ENCODE measurements at regions not wholly inside any gene's neighbourhood (a gene's known extent, or its start where the extent isn't known, plus 50 kb on each side); places are given as distances from the start of the nearest gene placed in this dataset.

- peaks cover 80% of the 10 kb centered on the region for H3K27me3 Mint-ChIP-seq
- no peaks in the 10 kb centered on the region for H3K9me3 ChIP-seq (ENCODE audit: control insufficient read depth, low read length, poor library complexity, severe bottlenecking)
- peaks cover 5% of the 10 kb centered on the region for H3K36me3 Mint-ChIP-seq (ENCODE audit: low read depth)
- H3K27ac Mint-ChIP-seq = no peak overlapping the region
- ATAC-seq (no peak), DNase-seq (no peak)
- H3K4me3 Mint-ChIP-seq = no peak overlapping the region
- H3K4me1 Mint-ChIP-seq = no peaks in the 10 kb centered on the region
Observed at GRCh38 chr11:119943298-119943655, 194.6 kb downstream of the TRIM29 start.

- H3K27me3 Mint-ChIP-seq = peaks cover 75% of the 10 kb centered on the region
- DNase-seq = no peak
- H3K4me1 Mint-ChIP-seq = no peaks in the 10 kb centered on the region
- no peak overlapping the region for H3K4me3 Mint-ChIP-seq
- ATAC-seq = no peak
- no peak overlapping the region for H3K27ac Mint-ChIP-seq
- H3K36me3 Mint-ChIP-seq (ENCODE audit: low read depth) = peaks cover 5% of the 10 kb centered on the region
- no peaks in the 10 kb centered on the region for H3K9me3 ChIP-seq (ENCODE audit: control insufficient read depth, low read length, poor library complexity, severe bottlenecking)
Observed at GRCh38 chr11:119942583-119943297, 195.2 kb downstream of the TRIM29 start.

- Mint-ChIP-seq H3K4me3 (no peak overlapping the region), H3K27ac (no peak overlapping the region), H3K36me3 (ENCODE audit: low read depth) (peaks cover 5% of the 10 kb centered on the region), H3K4me1 (no peaks in the 10 kb centered on the region), H3K27me3 (peaks cover 68% of the 10 kb centered on the region)
- DNase-seq (no peak), ATAC-seq (no peak)
- no peaks in the 10 kb centered on the region for H3K9me3 ChIP-seq (ENCODE audit: control insufficient read depth, low read length, poor library complexity, severe bottlenecking)
Observed at GRCh38 chr11:119941636-119942411, 196.1 kb downstream of the TRIM29 start.

- Mint-ChIP-seq H3K27me3 (peaks cover 71% of the 10 kb centered on the region), H3K27ac (no peak overlapping the region), H3K36me3 (ENCODE audit: low read depth) (peaks cover 5% of the 10 kb centered on the region), H3K4me1 (no peaks in the 10 kb centered on the region), H3K4me3 (no peak overlapping the region)
- DNase-seq = no peak
- H3K9me3 ChIP-seq (ENCODE audit: control insufficient read depth, low read length, poor library complexity, severe bottlenecking) = no peaks in the 10 kb centered on the region
- no peak for ATAC-seq
Observed at GRCh38 chr11:119941171-119941570, 196.7 kb downstream of the TRIM29 start.

GRCh38 chr11:119940401-119940976 lies 197.4 kb downstream of the TRIM29 start:
- Mint-ChIP-seq H3K36me3 (ENCODE audit: low read depth) (peaks cover 5% of the 10 kb centered on the region), H3K4me3 (no peak overlapping the region), H3K27me3 (peaks cover 68% of the 10 kb centered on the region), H3K27ac (no peak overlapping the region), H3K4me1 (no peaks in the 10 kb centered on the region)
- ATAC-seq = no peak
- no peaks in the 10 kb centered on the region for H3K9me3 ChIP-seq (ENCODE audit: control insufficient read depth, low read length, poor library complexity, severe bottlenecking)
- no peak for DNase-seq

GRCh38 chr11:119937412-119937811 lies 200.5 kb downstream of the TRIM29 start:
- ATAC-seq = no peak
- H3K4me1 Mint-ChIP-seq = no peaks in the 10 kb centered on the region
- H3K9me3 ChIP-seq (ENCODE audit: control insufficient read depth, low read length, poor library complexity, severe bottlenecking) = no peaks in the 10 kb centered on the region
- no peak overlapping the region for H3K4me3 Mint-ChIP-seq
- H3K27me3 Mint-ChIP-seq = peaks cover 62% of the 10 kb centered on the region
- no peak overlapping the region for H3K27ac Mint-ChIP-seq
- H3K36me3 Mint-ChIP-seq (ENCODE audit: low read depth) = no peaks in the 10 kb centered on the region
- no peak for DNase-seq

- H3K9me3 ChIP-seq (ENCODE audit: control insufficient read depth, low read length, poor library complexity, severe bottlenecking) = no peaks in the 10 kb centered on the region
- ATAC-seq = no peak
- no peak overlapping the region for H3K4me3 Mint-ChIP-seq
- no peak overlapping the region for H3K27ac Mint-ChIP-seq
- H3K27me3 Mint-ChIP-seq = peaks cover 61% of the 10 kb centered on the region
- no peaks in the 10 kb centered on the region for H3K4me1 Mint-ChIP-seq
- no peak for DNase-seq
- H3K36me3 Mint-ChIP-seq (ENCODE audit: low read depth) = no peaks in the 10 kb centered on the region
Observed at GRCh38 chr11:119936426-119936825, 201.5 kb downstream of the TRIM29 start.

- no peak for DNase-seq
- H3K4me1 Mint-ChIP-seq = no peaks in the 10 kb centered on the region
- no peak overlapping the region for H3K4me3 Mint-ChIP-seq
- no peaks in the 10 kb centered on the region for H3K36me3 Mint-ChIP-seq (ENCODE audit: low read depth)
- H3K9me3 ChIP-seq (ENCODE audit: control insufficient read depth, low read length, poor library complexity, severe bottlenecking) = no peaks in the 10 kb centered on the region
- no peak for ATAC-seq
- H3K27me3 Mint-ChIP-seq = peaks cover 61% of the 10 kb centered on the region
- H3K27ac Mint-ChIP-seq = no peak overlapping the region
Observed at GRCh38 chr11:119935349-119935925, 202.5 kb downstream of the TRIM29 start.

GRCh38 chr11:119934866-119935265 lies 203.0 kb downstream of the TRIM29 start:
- no peak overlapping the region for H3K4me3 Mint-ChIP-seq
- peaks cover 61% of the 10 kb centered on the region for H3K27me3 Mint-ChIP-seq
- DNase-seq = no peak
- no peaks in the 10 kb centered on the region for H3K36me3 Mint-ChIP-seq (ENCODE audit: low read depth)
- H3K27ac Mint-ChIP-seq = no peak overlapping the region
- no peaks in the 10 kb centered on the region for H3K9me3 ChIP-seq (ENCODE audit: control insufficient read depth, low read length, poor library complexity, severe bottlenecking)
- H3K4me1 Mint-ChIP-seq = no peaks in the 10 kb centered on the region
- no peak for ATAC-seq

- DNase-seq (no peak), ATAC-seq (no peak)
- Mint-ChIP-seq H3K36me3 (ENCODE audit: low read depth) (no peaks in the 10 kb centered on the region), H3K4me1 (no peaks in the 10 kb centered on the region), H3K27me3 (peaks cover 57% of the 10 kb centered on the region), H3K27ac (no peak overlapping the region), H3K4me3 (no peak overlapping the region)
- no peaks in the 10 kb centered on the region for H3K9me3 ChIP-seq (ENCODE audit: control insufficient read depth, low read length, poor library complexity, severe bottlenecking)
Observed at GRCh38 chr11:119934267-119934666, 203.6 kb downstream of the TRIM29 start.

- H3K27me3 Mint-ChIP-seq = peaks cover 51% of the 10 kb centered on the region
- no peak for DNase-seq
- no peaks in the 10 kb centered on the region for H3K4me1 Mint-ChIP-seq
- H3K4me3 Mint-ChIP-seq = no peak overlapping the region
- no peak overlapping the region for H3K27ac Mint-ChIP-seq
- no peaks in the 10 kb centered on the region for H3K36me3 Mint-ChIP-seq (ENCODE audit: low read depth)
- ATAC-seq = no peak
- H3K9me3 ChIP-seq (ENCODE audit: control insufficient read depth, low read length, poor library complexity, severe bottlenecking) = no peaks in the 10 kb centered on the region
Observed at GRCh38 chr11:119933584-119933983, 204.3 kb downstream of the TRIM29 start.

GRCh38 chr11:119932828-119933562 lies 204.0 kb upstream of the NECTIN1 start:
- Mint-ChIP-seq H3K4me3 (no peak overlapping the region), H3K4me1 (no peaks in the 10 kb centered on the region), H3K27me3 (peaks cover 57% of the 10 kb centered on the region), H3K27ac (no peak overlapping the region), H3K36me3 (ENCODE audit: low read depth) (no peaks in the 10 kb centered on the region)
- ATAC-seq (no peak), DNase-seq (no peak)
- H3K9me3 ChIP-seq (ENCODE audit: control insufficient read depth, low read length, poor library complexity, severe bottlenecking) = no peaks in the 10 kb centered on the region

GRCh38 chr11:119928047-119928446 lies 199.0 kb upstream of the NECTIN1 start:
- Mint-ChIP-seq H3K36me3 (ENCODE audit: low read depth) (no peaks in the 10 kb centered on the region), H3K4me1 (no peaks in the 10 kb centered on the region), H3K27me3 (peaks cover 60% of the 10 kb centered on the region), H3K27ac (no peak overlapping the region), H3K4me3 (no peak overlapping the region)
- ATAC-seq (no peak), DNase-seq (no peak)
- no peaks in the 10 kb centered on the region for H3K9me3 ChIP-seq (ENCODE audit: control insufficient read depth, low read length, poor library complexity, severe bottlenecking)

Measured in T-helper 17 cell (primary cell).